MM.1S (cell line): ENCODE measurements at regions not wholly inside any gene's neighbourhood (a gene's known extent, or its start where the extent isn't known, plus 50 kb on each side); places are given as distances from the start of the nearest gene placed in this dataset.

ENCODE experiments used
- DNase-seq: peaks from one replicate; pipeline ENCODE4 v3.0.0-alpha.2; 2015
- H2AFZ ChIP-seq: fragments of 300-600 bp; sonication (generic); 2 replicates; pipeline ENCODE4 v1.6.0; 2016; ENCODE audit warnings: antibody characterized with exemption, low read length
- H3F3A ChIP-seq: fragments of 300-600 bp; sonication (generic); 2 replicates; pipeline ENCODE4 v1.6.1; 2016; ENCODE audit warnings: mild to moderate bottlenecking, antibody characterized with exemption, low read length, moderate library complexity, mixed read lengths; ENCODE audit not compliant: insufficient read depth
- H3K27ac ChIP-seq: fragments of 300-600 bp; sonication (generic); 2 replicates; pipeline ENCODE4 v1.5.1; 2016; ENCODE audit warnings: mild to moderate bottlenecking, low read length
- H3K27me3 ChIP-seq: fragments of 300-600 bp; sonication (generic); replicated peaks from 2 replicates; pipeline ENCODE4 v1.6.0; 2016; ENCODE audit warnings: low read length; ENCODE audit not compliant: insufficient read depth
- H3K36me3 ChIP-seq: fragments of 300-600 bp; sonication (generic); replicated peaks from 2 replicates; pipeline ENCODE4 v1.6.1; 2016; ENCODE audit warnings: mild to moderate bottlenecking, low read length, mixed read lengths; ENCODE audit not compliant: insufficient read depth
- H3K4me1 ChIP-seq: fragments of 300-600 bp; sonication (generic); 2 replicates; pipeline ENCODE4 v1.6.1; 2016; ENCODE audit warnings: low read length, mixed read lengths
- H3K4me2 ChIP-seq: fragments of 300-600 bp; sonication (generic); 2 replicates; pipeline ENCODE4 v1.6.0; 2016; ENCODE audit warnings: low read depth, low read length
- H3K4me3 ChIP-seq: fragments of 300-600 bp; sonication (generic); 2 replicates; pipeline ENCODE4 v1.5.1; 2016; ENCODE audit warnings: low read length, mixed read lengths
- H3K79me2 ChIP-seq: fragments of 300-600 bp; sonication (generic); 2 replicates; pipeline ENCODE4 v1.6.1; 2016; ENCODE audit warnings: mixed run types, low read length, mixed read lengths
- H3K9ac ChIP-seq: fragments of 300-600 bp; sonication (generic); 2 replicates; pipeline ENCODE4 v1.6.1; 2016; ENCODE audit warnings: low read length, mixed read lengths
- H3K9me2 ChIP-seq: fragments of 300-600 bp; sonication (generic); replicated peaks from 2 replicates; pipeline ENCODE4 v1.6.1; 2016; ENCODE audit warnings: mild to moderate bottlenecking, low read length, mixed read lengths; ENCODE audit not compliant: insufficient read depth
- H3K9me3 ChIP-seq: fragments of 300-600 bp; sonication (generic); replicated peaks from 2 replicates; pipeline ENCODE4 v1.6.1; 2016; ENCODE audit warnings: mild to moderate bottlenecking, low read length, mixed read lengths; ENCODE audit not compliant: insufficient read depth
- H4K20me1 ChIP-seq: fragments of 300-600 bp; sonication (generic); 2 replicates; pipeline ENCODE4 v1.6.1; 2016; ENCODE audit warnings: mild to moderate bottlenecking, low read length, moderate library complexity, mixed read lengths; ENCODE audit not compliant: insufficient read depth
- EZH2 ChIP-seq: fragments of 300-600 bp; sonication (generic); optimal IDR thresholded peaks from 2 replicates; pipeline ENCODE3; 2017; ENCODE audit warnings: low read depth, mild to moderate bottlenecking, antibody characterized with exemption, low read length, mixed read lengths
- EZH2phosphoT487 ChIP-seq: fragments of 300-600 bp; sonication (generic); IDR thresholded peaks from 2 replicates; pipeline ENCODE4 v1.6.1; 2018; ENCODE audit warnings: antibody characterized with exemption, low read length
- TF ChIP-seq, protein P1 (sequence below): fragments of 300-600 bp; sonication (generic); IDR thresholded peaks from 2 replicates; pipeline ENCODE4 v1.5.1; 2016; ENCODE audit warnings: antibody characterized with exemption, low read length, mixed read lengths

DNA sequence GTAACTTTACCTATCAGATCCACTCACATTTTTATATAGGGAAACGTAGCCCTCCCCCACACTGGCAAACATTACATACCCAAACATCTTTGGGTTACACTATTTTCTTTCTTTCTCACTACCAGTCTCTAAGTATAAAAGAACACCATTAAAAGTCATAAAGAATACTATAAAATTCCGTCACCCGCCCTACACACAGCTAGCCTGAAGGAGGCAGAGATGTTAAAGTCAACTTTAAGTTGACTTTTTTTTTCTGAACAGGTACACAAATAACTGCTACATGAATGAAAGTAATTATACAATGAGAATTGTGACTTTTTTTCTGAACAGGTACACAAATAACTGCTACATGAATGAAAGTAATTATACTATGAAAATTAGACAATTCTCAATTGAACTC, 628.3 kb downstream of the NUP35 start:
- Histone ChIP-seq H3K79me2 (no peaks in the 10 kb centered on the region), H3K27me3 (no peaks in the 10 kb centered on the region), H3K9me2 (no peaks in the 10 kb centered on the region), H2AFZ (no peak overlapping the region), H3K27ac (no peak overlapping the region), H3K9me3 (no peaks in the 10 kb centered on the region), H4K20me1 (no peaks in the 10 kb centered on the region), H3K9ac (no peak overlapping the region), H3K4me2 (no peak overlapping the region), H3F3A (no peaks in the 10 kb centered on the region), H3K36me3 (no peaks in the 10 kb centered on the region), H3K4me3 (no peak overlapping the region), H3K4me1 (no peaks in the 10 kb centered on the region)
- TF ChIP-seq EZH2 (no peak), EZH2phosphoT487 (no peak)
- TF ChIP-seq, protein P1, sequence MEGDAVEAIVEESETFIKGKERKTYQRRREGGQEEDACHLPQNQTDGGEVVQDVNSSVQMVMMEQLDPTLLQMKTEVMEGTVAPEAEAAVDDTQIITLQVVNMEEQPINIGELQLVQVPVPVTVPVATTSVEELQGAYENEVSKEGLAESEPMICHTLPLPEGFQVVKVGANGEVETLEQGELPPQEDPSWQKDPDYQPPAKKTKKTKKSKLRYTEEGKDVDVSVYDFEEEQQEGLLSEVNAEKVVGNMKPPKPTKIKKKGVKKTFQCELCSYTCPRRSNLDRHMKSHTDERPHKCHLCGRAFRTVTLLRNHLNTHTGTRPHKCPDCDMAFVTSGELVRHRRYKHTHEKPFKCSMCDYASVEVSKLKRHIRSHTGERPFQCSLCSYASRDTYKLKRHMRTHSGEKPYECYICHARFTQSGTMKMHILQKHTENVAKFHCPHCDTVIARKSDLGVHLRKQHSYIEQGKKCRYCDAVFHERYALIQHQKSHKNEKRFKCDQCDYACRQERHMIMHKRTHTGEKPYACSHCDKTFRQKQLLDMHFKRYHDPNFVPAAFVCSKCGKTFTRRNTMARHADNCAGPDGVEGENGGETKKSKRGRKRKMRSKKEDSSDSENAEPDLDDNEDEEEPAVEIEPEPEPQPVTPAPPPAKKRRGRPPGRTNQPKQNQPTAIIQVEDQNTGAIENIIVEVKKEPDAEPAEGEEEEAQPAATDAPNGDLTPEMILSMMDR: no peak
- DNase-seq: no peak

DNA sequence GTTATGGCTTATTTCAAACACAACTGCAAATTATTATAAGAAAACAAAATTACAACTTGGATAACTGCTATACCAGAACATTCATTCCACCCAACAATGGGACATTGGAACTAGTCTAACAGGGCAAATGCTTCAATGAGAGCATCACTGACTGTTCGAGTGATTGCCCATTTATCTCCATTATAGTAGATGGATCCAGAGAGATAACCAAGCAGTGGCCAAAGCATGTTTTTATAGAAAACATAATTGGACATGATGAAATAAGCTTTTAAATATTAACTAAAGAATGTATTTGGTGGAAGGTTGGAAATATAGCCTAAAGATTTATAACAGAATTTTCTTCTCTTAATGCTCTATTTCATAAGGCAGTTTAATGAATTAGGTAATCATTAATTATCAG, 634.8 kb downstream of the NUP35 start:
- H3K36me3 ChIP-seq: no peaks in the 10 kb centered on the region
- no peak overlapping the region for H3K9ac ChIP-seq
- H4K20me1 ChIP-seq: no peaks in the 10 kb centered on the region
- H3K9me3 ChIP-seq: no peaks in the 10 kb centered on the region
- H3F3A ChIP-seq: no peaks in the 10 kb centered on the region
- no peaks in the 10 kb centered on the region for H3K27me3 ChIP-seq
- no peak overlapping the region for H3K27ac ChIP-seq
- H3K4me2 ChIP-seq: no peak overlapping the region
- no peak for DNase-seq
- no peaks in the 10 kb centered on the region for H3K9me2 ChIP-seq
- H3K4me1 ChIP-seq: no peaks in the 10 kb centered on the region
- H3K4me3 ChIP-seq: no peak overlapping the region
- TF ChIP-seq EZH2: no peak
- TF ChIP-seq EZH2phosphoT487: no peak
- TF ChIP-seq, protein P1: no peak
- no peaks in the 10 kb centered on the region for H3K79me2 ChIP-seq
- no peak overlapping the region for H2AFZ ChIP-seq

DNA sequence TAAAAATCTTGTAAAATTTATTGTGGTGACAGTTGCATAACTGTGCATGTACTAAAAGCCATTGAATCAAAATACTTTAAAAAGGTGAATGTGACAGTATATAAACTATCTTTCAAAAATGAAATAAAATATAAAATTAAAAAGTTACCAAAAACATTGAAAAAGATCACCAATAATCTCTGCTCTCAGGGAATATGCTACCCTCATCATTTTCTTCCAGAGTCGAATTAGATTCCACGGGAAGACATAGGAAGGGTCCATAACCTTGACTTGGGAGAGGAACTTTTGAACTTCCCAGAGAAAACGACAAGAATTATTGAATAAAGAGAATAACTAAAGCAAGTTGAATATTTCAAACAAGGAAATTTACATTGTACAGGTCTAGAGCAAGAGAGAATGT, 649.5 kb downstream of the NUP35 start:
- no peaks in the 10 kb centered on the region for H3K79me2 ChIP-seq
- no peak overlapping the region for H3K4me3 ChIP-seq
- no peaks in the 10 kb centered on the region for H3F3A ChIP-seq
- H3K27me3 ChIP-seq: no peaks in the 10 kb centered on the region
- H3K36me3 ChIP-seq: no peaks in the 10 kb centered on the region
- no peak for DNase-seq
- H3K4me1 ChIP-seq: no peaks in the 10 kb centered on the region
- no peak overlapping the region for H3K4me2 ChIP-seq
- H3K9ac ChIP-seq: no peak overlapping the region
- no peak overlapping the region for H3K27ac ChIP-seq
- no peak overlapping the region for H2AFZ ChIP-seq
- TF ChIP-seq EZH2phosphoT487 (no peak), EZH2 (no peak)
- TF ChIP-seq, protein P1: no peak
- H3K9me2 ChIP-seq: no peaks in the 10 kb centered on the region
- no peaks in the 10 kb centered on the region for H3K9me3 ChIP-seq
- H4K20me1 ChIP-seq: no peaks in the 10 kb centered on the region
